Mammary epithelial cell (primary cell): ENCODE measurements at regions not wholly inside any gene's neighbourhood (a gene's known extent, or its start where the extent isn't known, plus 50 kb on each side); places are given as distances from the start of the nearest gene placed in this dataset.

Experiments used
- CTCF ChIP-seq, 2 donors: IDR thresholded peaks in 1 of 2; conservative IDR thresholded peaks in 1 of 2; 2 replicates each; pipeline ENCODE4 v1.5.1; 2011 to 2012; ENCODE audit warnings: inconsistent platforms in 2 of 2, low read length in 2 of 2, mild to moderate bottlenecking in 2 of 2, control low read depth in 1 of 2, low read depth in 1 of 2; ENCODE audit not compliant: insufficient read depth in 1 of 2; ENCODE audit errors: extremely low read depth in 1 of 2
- EZH2 ChIP-seq: IDR thresholded peaks from 2 replicates; pipeline ENCODE4 v1.6.1; 2012; ENCODE audit warnings: low read length, inconsistent platforms, borderline replicate concordance

DNA sequence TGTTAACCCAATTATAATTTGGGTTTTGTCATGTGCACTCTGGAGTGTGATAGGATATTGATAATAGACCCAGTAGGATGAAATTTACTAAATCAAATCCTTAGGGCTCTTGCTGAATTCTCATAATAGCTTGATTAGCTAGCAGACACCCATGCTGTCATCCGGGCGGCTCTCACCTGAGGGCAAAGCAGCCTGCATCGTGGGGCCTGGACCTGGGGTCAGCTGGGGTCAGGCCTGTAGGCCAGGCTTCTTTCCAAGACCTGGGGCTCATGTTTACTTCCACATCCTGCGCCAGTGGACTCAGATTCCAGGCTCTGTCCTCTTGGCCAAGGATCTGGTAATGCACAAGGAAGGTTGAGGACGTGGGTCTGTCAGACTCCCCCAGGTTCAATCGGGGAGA is 486.3 kb downstream of the NPHP4 start:
- TF ChIP-seq CTCF (conservative IDR thresholded peaks at IDR 0.05 in 1 of 2, IDR thresholded peaks at IDR 0.05 in 1 of 2; ENCODE audit: extremely low read depth in 1 of 2, insufficient read depth in 1 of 2, low read depth in 1 of 2, low read length in 2 of 2), result no peak
- no peak for TF ChIP-seq EZH2
